PC-3 (cell line): ENCODE measurements at regions not wholly inside any gene's neighbourhood (a gene's known extent, or its start where the extent isn't known, plus 50 kb on each side); places are given as distances from the start of the nearest gene placed in this dataset.

Experiments used
- CTCF ChIP-seq: fragments of 300-600 bp; sonication (generic); conservative IDR thresholded peaks from 2 replicates; pipeline ENCODE4 v1.5.1; 2017; ENCODE audit warnings: antibody characterized with exemption, low read depth, mild to moderate bottlenecking, low read length
- EZH2phosphoT487 ChIP-seq: fragments of 300-600 bp; sonication (generic); IDR thresholded peaks from 2 replicates; pipeline ENCODE4 v1.6.1; 2018; ENCODE audit warnings: mild to moderate bottlenecking, antibody characterized with exemption, low read length, borderline replicate concordance

- TF ChIP-seq CTCF (no peak), EZH2phosphoT487 (no peak)
Observed at GRCh38 chr12:48420039-48420775, 52.2 kb upstream of the ANP32D start.
